ENCODE measurements at regions not wholly inside any gene's neighbourhood (a gene's known extent, or its start where the extent isn't known, plus 50 kb on each side); places are given as distances from the start of the nearest gene placed in this dataset.

DNA sequence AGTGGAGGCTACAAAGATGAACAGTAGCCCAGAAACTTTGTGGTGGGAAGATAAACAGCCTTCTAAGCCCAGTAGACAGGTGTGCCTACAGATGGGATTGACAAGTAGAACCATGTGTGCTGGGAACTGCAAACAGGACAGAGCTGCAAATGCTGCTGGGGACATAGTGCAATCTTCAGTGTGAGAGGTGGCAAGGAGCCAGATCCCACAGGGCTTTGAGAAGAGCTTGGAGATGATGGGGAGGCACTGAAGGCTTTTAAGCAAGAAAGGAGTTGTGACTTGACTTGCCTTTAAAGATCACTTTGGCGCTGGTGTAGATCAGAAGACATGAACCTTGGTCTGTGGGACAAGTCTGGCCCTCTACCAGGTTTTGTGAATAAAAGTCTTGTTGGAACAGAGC, 675.2 kb downstream of the ACTL7B start:
- TF ChIP-seq, protein P1, sequence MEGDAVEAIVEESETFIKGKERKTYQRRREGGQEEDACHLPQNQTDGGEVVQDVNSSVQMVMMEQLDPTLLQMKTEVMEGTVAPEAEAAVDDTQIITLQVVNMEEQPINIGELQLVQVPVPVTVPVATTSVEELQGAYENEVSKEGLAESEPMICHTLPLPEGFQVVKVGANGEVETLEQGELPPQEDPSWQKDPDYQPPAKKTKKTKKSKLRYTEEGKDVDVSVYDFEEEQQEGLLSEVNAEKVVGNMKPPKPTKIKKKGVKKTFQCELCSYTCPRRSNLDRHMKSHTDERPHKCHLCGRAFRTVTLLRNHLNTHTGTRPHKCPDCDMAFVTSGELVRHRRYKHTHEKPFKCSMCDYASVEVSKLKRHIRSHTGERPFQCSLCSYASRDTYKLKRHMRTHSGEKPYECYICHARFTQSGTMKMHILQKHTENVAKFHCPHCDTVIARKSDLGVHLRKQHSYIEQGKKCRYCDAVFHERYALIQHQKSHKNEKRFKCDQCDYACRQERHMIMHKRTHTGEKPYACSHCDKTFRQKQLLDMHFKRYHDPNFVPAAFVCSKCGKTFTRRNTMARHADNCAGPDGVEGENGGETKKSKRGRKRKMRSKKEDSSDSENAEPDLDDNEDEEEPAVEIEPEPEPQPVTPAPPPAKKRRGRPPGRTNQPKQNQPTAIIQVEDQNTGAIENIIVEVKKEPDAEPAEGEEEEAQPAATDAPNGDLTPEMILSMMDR (IDR thresholded peaks at IDR 0.05) = no peak
- TF ChIP-seq POLR2A (IDR thresholded peaks at IDR 0.05) = no peak
